Transverse colon (tissue), 4 donors: ENCODE measurements at regions not wholly inside any gene's neighbourhood (a gene's known extent, or its start where the extent isn't known, plus 50 kb on each side); places are given as distances from the start of the nearest gene placed in this dataset.

Experiments used
- DNase-seq: peaks from one replicate; pipeline ENCODE4 v3.0.0-alpha.2; 2019
- H3K27ac ChIP-seq, 4 donors: fragments of 200-600 bp; sonication (generic); 2 replicates each; pipeline ENCODE4 v1.5.1; 2016 to 2018; ENCODE audit warnings: inconsistent platforms in 4 of 4
- H3K27me3 ChIP-seq: fragments of 200-600 bp; sonication (generic); 2 replicates; pipeline ENCODE4 v1.5.1; 2017; ENCODE audit warnings: inconsistent platforms
- H3K36me3 ChIP-seq, 4 donors: fragments of 200-600 bp; sonication (generic); 2 replicates each; pipeline ENCODE4 v1.5.1; 2017 to 2019; ENCODE audit warnings: inconsistent platforms in 4 of 4
- H3K4me1 ChIP-seq, 4 donors: fragments of 200-600 bp; sonication (generic); 2 replicates each; pipeline ENCODE4 v1.5.1; 2017 to 2020; ENCODE audit warnings: inconsistent platforms in 4 of 4
- H3K4me3 ChIP-seq, 4 donors: fragments of 200-600 bp; sonication (generic); 1 replicate in 1 of 4; 2 replicates in 3 of 4; pipeline versions ENCODE4 v1.5.1 to v1.6.1; 2017 to 2019; ENCODE audit warnings: inconsistent platforms in 4 of 4
- H3K9me3 ChIP-seq, 2 donors: fragments of 200-600 bp; sonication (generic); 2 replicates each; pipeline ENCODE4 v1.5.1; 2017 to 2019; ENCODE audit warnings: inconsistent platforms in 2 of 2
- CTCF ChIP-seq, 5 experiments: fragments of 200-600 bp in 3 of 5; fragments of 450-650 bp in 2 of 5; sonication (generic) in 3 of 5; IDR thresholded peaks; 1 replicate in 2 of 5; 2 replicates in 3 of 5; pipeline ENCODE4 v1.5.1; 2016 to 2017; ENCODE audit warnings: antibody characterized with exemption in 5 of 5, inconsistent platforms in 3 of 5, mild to moderate bottlenecking in 2 of 5, moderate library complexity in 1 of 5
- EP300 ChIP-seq: sonication (generic); formaldehyde crosslinking; IDR thresholded peaks from one replicate; pipeline ENCODE4 v1.6.1; 2017; ENCODE audit warnings: antibody characterized with exemption, low read depth
- POLR2A ChIP-seq: fragments of 450-650 bp; IDR thresholded peaks from one replicate; pipeline ENCODE4 v1.6.1; 2016; ENCODE audit warnings: antibody characterized with exemption, mild to moderate bottlenecking, moderate library complexity
- POLR2AphosphoS5 ChIP-seq, 3 donors: sonication (generic); formaldehyde crosslinking; IDR thresholded peaks; one replicate each; pipeline ENCODE4 v1.6.1; 2016; ENCODE audit warnings: antibody characterized with exemption in 3 of 3
- in situ Hi-C, 4 donors: fragments of 200-750 bp; cut with MboI; loops; one replicate each; pipeline versions ENCODE4 v1.15.0 to v1.15.1; 2017; ENCODE audit warnings: low sequenced_read_pairs in 3 of 4, low pct_ligation_motif_present in 1 of 4, low pct_unique_long_range_greater_than_20kb in 1 of 4
- intact Hi-C: fragments of 100-400 bp; cut with DNase I; formaldehyde crosslinking; loops from one replicate; pipeline ENCODE4 v1.15.1; 2023; ENCODE audit warnings: low total_unique reads

GRCh38 chr2:153819501-153819900, 52.2 kb upstream of the GALNT13 start:
- Histone ChIP-seq H3K4me1 (no peaks in the 10 kb centered on the region), H3K36me3 (no peaks in the 10 kb centered on the region), H3K4me3 (no peak overlapping the region), H3K9me3 (no peaks in the 10 kb centered on the region), H3K27me3 (no peaks in the 10 kb centered on the region), H3K27ac (no peak overlapping the region)
- intact Hi-C loops, result no loop called here
- DNase-seq, result no peak
- no peak for TF ChIP-seq CTCF (IDR thresholded peaks at IDR 0.05)
- TF ChIP-seq POLR2AphosphoS5 (IDR thresholded peaks at IDR 0.05), result no peak
- TF ChIP-seq EP300, result no peak
- no peak for TF ChIP-seq POLR2A
- in situ Hi-C loops, result no loop called here
